LoVo (cell line): ENCODE measurements at regions not wholly inside any gene's neighbourhood (a gene's known extent, or its start where the extent isn't known, plus 50 kb on each side); places are given as distances from the start of the nearest gene placed in this dataset.

Experiments used
- DNase-seq: peaks from one replicate; pipeline ENCODE4 v3.0.0-alpha.2; 2016; ENCODE audit warnings: low spot score

- no peak for DNase-seq
Observed at GRCh38 chrX:49773993-49774392, 55.1 kb upstream of the PAGE4 start.

DNA sequence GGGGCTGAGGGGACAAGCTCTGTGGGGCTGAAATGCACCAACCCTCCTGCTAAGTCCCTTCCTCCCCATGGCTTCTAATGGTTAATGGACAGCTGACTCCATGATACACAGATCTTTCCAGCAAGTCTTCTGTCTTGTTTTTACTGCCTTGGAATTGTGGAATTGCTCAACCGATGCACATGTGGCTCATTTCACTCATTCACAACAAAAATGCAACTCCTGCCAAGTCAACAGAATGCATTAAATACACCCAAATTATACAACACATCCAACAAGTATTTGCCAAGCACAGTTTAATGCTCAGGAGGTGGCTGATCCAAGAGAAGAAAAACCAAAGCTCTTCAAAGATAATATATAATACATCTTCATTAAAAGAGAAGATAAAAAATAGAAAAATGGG, 61.9 kb upstream of the PAGE4 start:
- no peak for DNase-seq

DNA sequence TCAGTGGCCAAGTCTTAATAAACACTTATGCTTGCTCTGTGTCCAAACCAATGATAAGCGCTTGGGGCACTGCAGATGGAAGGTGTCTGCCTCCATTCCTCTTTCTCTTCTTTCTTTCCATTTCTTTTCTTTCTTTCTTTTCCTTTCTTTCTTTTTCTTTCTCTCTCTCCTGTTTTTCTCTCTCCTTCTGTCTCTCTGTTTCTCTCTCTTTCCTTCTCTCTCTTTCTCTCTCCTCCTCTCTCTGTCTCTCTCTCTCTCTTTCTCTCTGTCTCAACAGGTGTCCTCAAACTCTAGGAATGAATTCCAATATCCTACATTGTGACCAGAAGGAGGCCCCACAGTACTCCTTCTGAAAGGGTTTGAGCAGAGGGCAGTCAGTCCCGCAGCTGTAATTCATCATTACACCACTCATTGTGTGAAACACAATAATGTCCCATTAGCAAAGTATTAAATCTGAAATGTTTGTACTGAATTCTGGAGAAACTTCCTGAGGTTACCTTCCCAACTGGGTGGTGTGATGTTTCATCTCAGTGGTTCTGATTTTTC, 66.5 kb upstream of the PAGE1 start:
- DNase-seq = no peak

DNA sequence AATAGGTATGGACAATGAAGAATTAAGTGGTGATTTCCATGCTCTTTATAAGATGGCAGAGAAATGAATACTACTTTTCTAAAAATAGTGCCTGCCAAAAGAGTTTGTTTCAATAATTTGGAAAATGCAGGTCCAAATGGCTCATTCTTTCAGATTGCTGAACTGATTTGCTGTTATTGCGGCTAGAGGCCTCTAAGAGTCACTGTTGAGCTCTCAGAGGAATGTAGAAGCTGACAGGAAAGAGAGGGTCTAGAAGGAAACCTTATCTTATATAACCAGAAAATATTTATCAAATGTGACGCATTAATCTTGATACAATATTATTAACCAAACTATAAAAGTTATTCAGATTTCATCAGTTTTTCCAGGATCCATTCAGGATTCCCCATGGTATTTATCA, 65.7 kb upstream of the PAGE1 start:
- DNase-seq = peak; percentile 1

GRCh38 chrX:49760290-49760890, 64.6 kb upstream of the PAGE1 start:
- no peak for DNase-seq

DNA sequence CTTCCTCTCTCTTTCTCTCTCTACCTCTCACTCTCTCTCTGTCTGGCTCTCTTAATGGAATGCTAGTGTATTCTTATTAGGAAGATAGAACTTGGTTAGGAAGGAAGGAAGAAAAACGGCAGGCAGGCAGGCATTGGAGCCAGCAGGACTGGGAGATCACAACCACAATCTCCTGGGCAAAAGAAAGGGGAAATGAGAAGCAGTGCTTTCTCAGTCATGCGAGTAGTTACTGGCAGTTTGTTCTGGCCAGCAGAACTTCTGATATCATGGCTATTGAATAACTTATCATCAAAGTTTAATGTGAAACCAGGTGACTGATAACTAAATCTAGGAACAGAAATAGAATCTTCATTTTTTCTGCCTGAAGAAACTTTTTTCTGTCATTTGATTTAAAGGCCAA, 60.9 kb upstream of the PAGE1 start:
- no peak for DNase-seq

GRCh38 chrX:49754233-49754857, 58.6 kb upstream of the PAGE1 start:
- DNase-seq = peak; percentile 8

- DNase-seq = no peak
Observed at GRCh38 chrX:49753691-49754090, 57.9 kb upstream of the PAGE1 start.

GRCh38 chrX:49748211-49748956, 52.6 kb upstream of the PAGE1 start:
- DNase-seq = no peak

DNA sequence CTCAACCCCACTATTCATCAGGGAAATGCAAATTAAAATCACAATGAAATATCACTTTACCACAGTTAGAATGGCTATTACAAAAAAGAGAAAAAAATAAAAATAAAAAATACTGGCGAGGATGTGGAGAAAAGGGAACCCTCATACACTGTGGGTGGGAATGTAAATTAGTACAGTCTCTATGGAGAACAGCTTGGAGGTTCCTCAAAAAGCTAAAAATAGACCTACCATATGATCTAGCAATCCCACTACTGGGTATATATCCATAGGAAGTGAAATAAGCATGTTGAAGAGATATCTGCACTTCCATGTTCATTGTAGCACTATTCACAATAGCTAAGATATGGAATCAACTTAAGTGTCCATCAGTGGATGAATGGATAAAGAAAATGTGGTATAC, 50.5 kb upstream of the PAGE1 start:
- DNase-seq = no peak
